T-cell (primary cell): ENCODE measurements at regions not wholly inside any gene's neighbourhood (a gene's known extent, or its start where the extent isn't known, plus 50 kb on each side); places are given as distances from the start of the nearest gene placed in this dataset.
A peak's percentile ranks its signal among the peaks of the same experiment; 100 is the strongest.

Source experiments
- ATAC-seq, 4 experiments: fragments of 200-7000 bp in 3 of 4; fragments of 150-1000 bp in 1 of 4; cut with Tn5 transposase; replicated peaks in 1 of 4; 1 replicate in 3 of 4; 2 replicates in 1 of 4; pipeline ENCODE4 v1.10.0; 2021; ENCODE audit warnings: moderate library complexity in 3 of 4, mild to moderate bottlenecking in 2 of 4, moderate number of reproducible peaks in 1 of 4
- CTCF ChIA-PET, 2 donors: fragments of 300-600 bp; sonication (Branson Sonifier 250); formaldehyde crosslinking; loops; one replicate each; lab custom pipeline; 2022; ENCODE audit warnings: antibody characterized with exemption in 2 of 2; lab: Charles Lee
- POLR2A ChIA-PET, 2 donors: fragments of 300-600 bp; sonication (Branson Sonifier 250); formaldehyde crosslinking; loops; one replicate each; lab custom pipeline; 2022; ENCODE audit warnings: antibody characterized with exemption in 2 of 2; lab: Charles Lee
- DNase-seq, 35 experiments: peaks; one replicate each; pipeline versions ENCODE4 v3.0.0 to v3.0.0-alpha.2; 2013 to 2023
- H3K27ac ChIP-seq: one replicate; pipeline ENCODE4 v1.5.1; 2013; ENCODE audit warnings: low read length
- H3K27me3 ChIP-seq, 2 experiments: replicated peaks in 1 of 2; 1 replicate in 1 of 2; 2 replicates in 1 of 2; pipeline versions ENCODE4 v1.6.1 to v1.7.0; 2013; ENCODE audit warnings: low read length in 1 of 2, mixed read lengths in 1 of 2; ENCODE audit not compliant: control insufficient read depth in 2 of 2, insufficient read depth in 2 of 2; ENCODE audit errors: extremely low read depth in 1 of 2
- H3K36me3 ChIP-seq, 2 donors: 1 replicate in 1 of 2; 2 replicates in 1 of 2; pipeline versions ENCODE4 v1.6.1 to v1.7.0; 2013; ENCODE audit warnings: low read length in 1 of 2; ENCODE audit not compliant: control insufficient read depth in 2 of 2, insufficient read depth in 1 of 2; ENCODE audit errors: extremely low read depth in 1 of 2
- H3K4me1 ChIP-seq, 2 experiments: 1 replicate in 1 of 2; 2 replicates in 1 of 2; pipeline versions ENCODE4 v1.6.1 to v1.7.0; 2013; ENCODE audit warnings: low read length in 2 of 2, mixed read lengths in 1 of 2; ENCODE audit not compliant: insufficient read depth in 2 of 2, control insufficient read depth in 1 of 2; ENCODE audit errors: extremely low read depth in 1 of 2
- H3K4me3 ChIP-seq, 2 donors: 1 replicate in 1 of 2; 2 replicates in 1 of 2; pipeline versions ENCODE4 v1.5.1 to v1.7.0; 2013; ENCODE audit warnings: mild to moderate bottlenecking in 2 of 2, low read length in 1 of 2, moderate library complexity in 1 of 2; ENCODE audit not compliant: control insufficient read depth in 1 of 2; ENCODE audit errors: extremely low read depth in 1 of 2
- H3K9me3 ChIP-seq: 2 replicates; pipeline ENCODE4 v1.7.0; 2013
- H3K27ac Mint-ChIP-seq, 2 donors: one replicate each; pipeline ENCODE4 v1.8.0; 2020 to 2021; ENCODE audit warnings: mild to moderate bottlenecking in 2 of 2, mixed read lengths in 2 of 2
- H3K27me3 Mint-ChIP-seq, 2 donors: one replicate each; pipeline ENCODE4 v1.8.0; 2021 to 2022; ENCODE audit warnings: mixed read lengths in 2 of 2
- H3K36me3 Mint-ChIP-seq: one replicate; pipeline ENCODE4 v1.8.0; 2021; ENCODE audit warnings: mixed read lengths
- H3K4me1 Mint-ChIP-seq, 3 donors: one replicate each; pipeline ENCODE4 v1.8.0; 2020 to 2022; ENCODE audit warnings: mixed read lengths in 3 of 3, mild to moderate bottlenecking in 1 of 3
- H3K4me3 Mint-ChIP-seq, 3 donors: one replicate each; pipeline ENCODE4 v1.8.0; 2020 to 2022; ENCODE audit warnings: mild to moderate bottlenecking in 3 of 3, mixed read lengths in 3 of 3, moderate library complexity in 3 of 3
- H3K9me3 Mint-ChIP-seq, 3 donors: one replicate each; pipeline ENCODE4 v1.8.0; 2020 to 2022; ENCODE audit warnings: mixed read lengths in 3 of 3
- WGBS: methylation state at CpG from one replicate; pipeline ENCODE4 v1.1.5; 2013; ENCODE audit warnings: missing lambda C conversion rate; ENCODE audit not compliant: insufficient coverage; 5-methylcytosine and 5-hydroxymethylcytosine counted together

GRCh38 chr3:102068736-102069135 is 219.4 kb downstream of the NFKBIZ start:
- CTCF ChIA-PET, result interaction anchor here in 1 of 2 donors (1.0 kb wide), 1 partner anchor 8 kb away, joined by 4 read pairs; no protein-coding TSS in a partner anchor
- H3K4me1 Mint-ChIP-seq, result peaks cover 0 to 6% (median 4%) of the 10 kb centered on the region in 3 donors
- ATAC-seq, result no peak
- Histone ChIP-seq H3K9me3 (no peaks in the 10 kb centered on the region), H3K27ac (no peak overlapping the region), H3K4me1 (no peaks in the 10 kb centered on the region), H3K4me3 (no peak overlapping the region), H3K27me3 (no peaks in the 10 kb centered on the region), H3K36me3 (no peaks in the 10 kb centered on the region)
- 100% methylated on average over 2 of the region's 2 CpGs for WGBS
- DNase-seq, result no peak
- no peak overlapping the region for H3K27ac Mint-ChIP-seq
- H3K36me3 Mint-ChIP-seq, result no peaks in the 10 kb centered on the region
- H3K4me3 Mint-ChIP-seq, result no peak overlapping the region
- no peaks in the 10 kb centered on the region for H3K9me3 Mint-ChIP-seq
- POLR2A ChIA-PET, result no interaction called here
- no peaks in the 10 kb centered on the region for H3K27me3 Mint-ChIP-seq

GRCh38 chr3:102069211-102069662 is 219.9 kb downstream of the NFKBIZ start:
- no peaks in the 10 kb centered on the region for H3K27me3 Mint-ChIP-seq
- no peak overlapping the region for H3K4me3 Mint-ChIP-seq
- Histone ChIP-seq H3K27ac (no peak overlapping the region), H3K27me3 (no peaks in the 10 kb centered on the region), H3K4me3 (no peak overlapping the region), H3K4me1 (no peaks in the 10 kb centered on the region), H3K36me3 (no peaks in the 10 kb centered on the region), H3K9me3 (no peaks in the 10 kb centered on the region)
- H3K36me3 Mint-ChIP-seq, result no peaks in the 10 kb centered on the region
- DNase-seq (no peak), ATAC-seq (no peak)
- ChIA-PET POLR2A (no interaction called here), CTCF (interaction anchor here in 1 of 2 donors (1.0 kb wide), 1 partner anchor 9 kb away, joined by 4 read pairs; no protein-coding TSS in a partner anchor)
- H3K4me1 Mint-ChIP-seq, result peaks cover 0 to 4% (median 2%) of the 10 kb centered on the region in 3 donors
- H3K9me3 Mint-ChIP-seq, result no peaks in the 10 kb centered on the region
- WGBS, result no CpG with 5 or more reads among the region's 1 CpG
- H3K27ac Mint-ChIP-seq, result no peak overlapping the region

GRCh38 chr3:102074946-102075345 is 225.6 kb downstream of the NFKBIZ start:
- peaks cover 18 to 28% of the 10 kb centered on the region in 2 experiments for H3K4me1 ChIP-seq
- no peak overlapping the region for H3K4me3 ChIP-seq
- H3K27ac ChIP-seq, result no peak overlapping the region
- ATAC-seq, result no peak
- ChIA-PET CTCF (interaction anchor here in 1 of 2 donors (1.0 kb wide), 1 partner anchor 9 kb away, joined by 3 read pairs; no protein-coding TSS in a partner anchor), POLR2A (no interaction called here)
- peaks cover 35 to 45% (median 42%) of the 10 kb centered on the region in 3 donors for H3K4me1 Mint-ChIP-seq
- DNase-seq, result no peak
- no peaks in the 10 kb centered on the region for H3K36me3 ChIP-seq
- H3K36me3 Mint-ChIP-seq, result no peaks in the 10 kb centered on the region
- no peaks in the 10 kb centered on the region for H3K27me3 ChIP-seq
- no peaks in the 10 kb centered on the region for H3K9me3 ChIP-seq
- no peaks in the 10 kb centered on the region for H3K27me3 Mint-ChIP-seq
- H3K4me3 Mint-ChIP-seq, result no peak overlapping the region
- H3K27ac Mint-ChIP-seq, result peak overlapping the region; percentile 8 to 16
- peaks cover 0 to 3% (median 0%) of the 10 kb centered on the region in 3 donors for H3K9me3 Mint-ChIP-seq

GRCh38 chr3:102078401-102078800 is 229.1 kb downstream of the NFKBIZ start:
- H3K27ac ChIP-seq, result peak overlapping the region; percentile 69
- Mint-ChIP-seq H3K4me1 (peaks cover 49 to 71% (median 59%) of the 10 kb centered on the region in 3 donors), H3K4me3 (peak overlapping the region in 1 of 3 donors; percentile 62), H3K27ac (peak overlapping the region; percentile 95 to 97), H3K9me3 (peaks cover 0 to 7% (median 0%) of the 10 kb centered on the region in 3 donors), H3K36me3 (no peaks in the 10 kb centered on the region), H3K27me3 (no peaks in the 10 kb centered on the region)
- H3K4me3 ChIP-seq, result no peak overlapping the region
- POLR2A ChIA-PET, result interaction anchor here (0.6 kb wide), 3 partner anchors 31 to 150 kb away, joined by 3 to 7 read pairs (median 4); no protein-coding TSS in a partner anchor
- no peaks in the 10 kb centered on the region for H3K9me3 ChIP-seq
- DNase-seq (peak in 1 of 35 experiments; percentile 4), ATAC-seq (peak; percentile 34 to 54 (median 40))
- H3K4me1 ChIP-seq, result peaks cover 21 to 41% of the 10 kb centered on the region in 2 experiments
- H3K27me3 ChIP-seq, result no peaks in the 10 kb centered on the region
- no CpG with 5 or more reads among the region's 3 CpGs for WGBS
- no peaks in the 10 kb centered on the region for H3K36me3 ChIP-seq
- CTCF ChIA-PET, result no interaction called here

- H3K4me3 ChIP-seq, result no peak overlapping the region
- peaks cover 49 to 71% (median 59%) of the 10 kb centered on the region in 3 donors for H3K4me1 Mint-ChIP-seq
Observed at GRCh38 chr3:102078854-102079808, 229.8 kb downstream of the NFKBIZ start.

GRCh38 chr3:102079809-102080197 is 230.5 kb downstream of the NFKBIZ start:
- Histone ChIP-seq H3K4me3 (no peak overlapping the region), H3K36me3 (no peaks in the 10 kb centered on the region), H3K9me3 (no peaks in the 10 kb centered on the region), H3K27me3 (no peaks in the 10 kb centered on the region), H3K27ac (peak overlapping the region; percentile 69), H3K4me1 (peaks cover 21 to 41% of the 10 kb centered on the region in 2 experiments)
- ATAC-seq (peak; percentile 40 to 46 (median 41)), DNase-seq (peak in 1 of 35 experiments; percentile 25)
- no peaks in the 10 kb centered on the region for H3K27me3 Mint-ChIP-seq
- peaks cover 49 to 68% (median 59%) of the 10 kb centered on the region in 3 donors for H3K4me1 Mint-ChIP-seq
- WGBS, result no CpG with 5 or more reads among the region's 2 CpGs
- peak overlapping the region in 1 of 3 donors; percentile 62 for H3K4me3 Mint-ChIP-seq
- peaks cover 0 to 7% (median 0%) of the 10 kb centered on the region in 3 donors for H3K9me3 Mint-ChIP-seq
- H3K36me3 Mint-ChIP-seq, result no peaks in the 10 kb centered on the region
- POLR2A ChIA-PET, result interaction anchor here (0.7 to 1.1 kb wide), 3 partner anchors 10 to 220 kb away, joined by 3 to 4 read pairs (median 4); no protein-coding TSS in a partner anchor
- CTCF ChIA-PET, result interaction anchor here in 1 of 2 donors (0.8 to 1.0 kb wide), 3 partner anchors 20 to 211 kb away, joined by 3 to 4 read pairs (median 3); no protein-coding TSS in a partner anchor
- H3K27ac Mint-ChIP-seq, result peak overlapping the region; percentile 95 to 97

More at GRCh38 chr3:102078854-102079808, 229.8 kb downstream of the NFKBIZ start:
- Histone ChIP-seq H3K9me3 (no peaks in the 10 kb centered on the region), H3K4me1 (peaks cover 21 to 41% of the 10 kb centered on the region in 2 experiments), H3K36me3 (no peaks in the 10 kb centered on the region), H3K27me3 (no peaks in the 10 kb centered on the region), H3K27ac (peak overlapping the region; percentile 69)
- peak; percentile 83 to 90 (median 87) for ATAC-seq
- peaks cover 0 to 7% (median 0%) of the 10 kb centered on the region in 3 donors for H3K9me3 Mint-ChIP-seq
- DNase-seq, result peak in 28 of 35 experiments; percentile 14 to 64 (median 26)
- WGBS, result 33% methylated on average over 2 of the region's 8 CpGs
- POLR2A ChIA-PET, result interaction anchor here (0.6 to 1.1 kb wide), 6 partner anchors 11 to 220 kb away, joined by 3 to 7 read pairs (median 4); no protein-coding TSS in a partner anchor
- H3K36me3 Mint-ChIP-seq, result no peaks in the 10 kb centered on the region
- H3K4me3 Mint-ChIP-seq, result peak overlapping the region; percentile 4 to 62 (median 13)
- no peaks in the 10 kb centered on the region for H3K27me3 Mint-ChIP-seq
- CTCF ChIA-PET, result interaction anchor here in 1 of 2 donors (1.0 kb wide), 2 partner anchors 19 to 210 kb away, joined by 3 to 4 read pairs; no protein-coding TSS in a partner anchor
- peak overlapping the region; percentile 95 to 97 for H3K27ac Mint-ChIP-seq
